ENCODE measurements at regions not wholly inside any gene's neighbourhood (a gene's known extent, or its start where the extent isn't known, plus 50 kb on each side); places are given as distances from the start of the nearest gene placed in this dataset.

DNA sequence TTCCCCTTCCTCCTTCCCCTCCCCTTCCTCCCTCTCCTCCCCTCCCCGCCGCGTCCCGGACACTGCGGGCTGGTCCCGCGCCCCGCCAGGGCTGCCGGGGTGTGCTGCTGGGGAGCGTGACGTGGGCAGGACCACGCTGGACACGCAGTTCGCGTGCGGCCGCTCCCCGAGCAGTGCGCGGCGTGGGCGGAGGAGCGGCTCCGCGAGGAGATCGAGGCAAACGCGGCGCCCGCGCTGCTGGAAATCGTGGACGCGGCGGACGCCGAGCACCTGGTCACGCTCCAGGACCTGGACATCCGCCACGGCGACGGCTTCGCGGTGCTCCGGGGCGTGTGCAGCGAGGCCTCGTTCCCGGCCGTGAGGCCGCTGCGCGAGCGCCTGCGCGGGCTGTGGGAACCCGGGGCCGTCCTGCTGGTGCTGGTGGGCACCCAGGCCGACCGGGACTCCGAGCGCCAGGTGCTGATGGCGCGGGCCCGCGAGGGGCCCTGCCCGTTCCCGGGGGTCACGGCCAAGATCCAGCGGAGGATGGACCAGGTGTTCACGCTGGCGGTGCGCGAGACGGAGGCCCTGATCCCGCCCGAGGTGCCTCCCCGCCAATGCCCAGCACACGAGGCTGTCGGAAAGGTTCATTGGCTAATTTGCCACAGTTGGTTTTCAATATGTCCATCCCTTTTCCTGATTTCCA, 84.3 kb downstream of the TNFAIP2 start:
- DNase-seq (ENCODE audit: low read depth) = no peak

DNA sequence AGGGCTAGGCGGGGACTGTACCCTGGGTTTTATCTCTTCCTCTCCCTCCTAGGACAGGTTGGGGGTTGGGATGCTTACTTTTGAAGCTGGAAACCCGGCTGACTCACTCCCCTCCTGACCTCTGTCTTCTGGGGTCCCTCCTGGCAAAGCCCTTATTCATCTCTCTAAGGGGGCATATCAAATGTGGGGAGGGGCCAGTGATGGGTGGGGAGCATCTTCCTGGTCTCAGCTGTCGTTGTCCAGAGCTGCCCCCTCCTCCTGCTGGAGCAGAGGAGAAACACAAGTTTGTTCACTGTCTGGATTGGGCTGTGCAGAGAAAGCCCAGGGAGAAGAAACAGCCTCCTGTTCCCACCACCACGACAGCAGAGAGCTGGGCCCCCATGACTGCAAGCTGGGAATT, 85.8 kb downstream of the TNFAIP2 start:
- DNase-seq (ENCODE audit: low read depth) = no peak

DNA sequence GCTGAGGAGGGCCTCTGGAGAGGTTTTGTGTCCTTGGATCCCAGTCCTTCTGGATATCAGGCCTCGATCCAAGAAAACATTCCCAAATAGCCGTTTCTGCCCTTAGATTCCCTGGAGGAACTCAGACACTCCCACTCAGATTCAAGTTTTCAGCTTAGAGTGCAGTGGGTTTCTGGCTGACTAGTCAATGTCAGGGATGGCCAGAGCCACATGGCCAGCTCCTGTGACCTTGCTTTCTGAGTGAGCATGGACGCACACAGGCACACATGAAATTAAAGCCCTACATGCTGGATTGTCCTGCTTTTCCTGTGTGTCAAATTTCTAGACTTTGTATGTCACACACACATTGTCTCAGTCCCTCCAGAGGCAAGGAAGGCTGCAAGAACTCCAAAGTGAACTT, 86.2 kb downstream of the TNFAIP2 start:
- no peak for DNase-seq (ENCODE audit: low read depth)

DNA sequence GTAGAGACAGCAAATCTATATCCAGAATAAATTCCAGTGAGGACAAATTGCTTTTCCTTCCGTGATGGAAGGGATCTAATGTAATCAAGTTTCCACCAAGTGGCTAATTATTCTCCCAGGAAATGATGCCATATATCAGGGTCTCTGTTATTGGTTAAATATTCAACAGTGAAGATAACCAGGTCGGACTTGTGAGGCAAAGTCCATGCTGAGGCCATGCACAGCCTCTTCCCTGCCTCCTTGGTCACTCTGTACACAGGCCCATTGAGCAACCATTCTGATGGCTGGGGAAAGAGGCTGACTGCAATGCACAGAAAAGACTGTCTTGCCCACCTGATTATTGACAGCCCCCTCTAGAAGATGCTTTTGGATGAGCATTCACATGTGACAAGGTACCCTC, 90.1 kb downstream of the TNFAIP2 start:
- no peak for DNase-seq (ENCODE audit: low read depth)

DNA sequence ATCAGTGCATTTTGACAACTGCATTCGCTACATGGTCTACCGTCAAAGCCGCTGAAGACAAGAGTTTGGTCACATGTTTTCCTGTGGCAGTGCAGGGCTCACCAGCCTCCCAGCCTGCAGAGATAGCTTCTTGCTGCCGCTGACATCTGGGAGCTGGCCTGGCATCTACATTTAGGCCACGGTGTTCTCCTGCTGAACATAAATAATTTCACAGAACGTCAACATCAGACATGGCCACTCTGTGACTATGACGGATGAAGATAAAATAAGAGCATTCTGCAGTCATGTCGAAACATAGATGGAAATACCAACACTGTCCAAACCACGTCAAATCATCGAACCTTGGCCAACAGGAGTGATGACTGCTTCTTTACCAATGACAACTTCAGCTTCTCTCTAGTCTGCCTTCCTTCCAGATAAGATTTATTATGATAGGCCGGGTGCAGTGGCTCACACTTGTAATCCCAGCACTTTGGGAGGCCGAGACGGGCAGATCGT, 91.2 kb downstream of the TNFAIP2 start:
- no peak for DNase-seq (ENCODE audit: low read depth)

DNA sequence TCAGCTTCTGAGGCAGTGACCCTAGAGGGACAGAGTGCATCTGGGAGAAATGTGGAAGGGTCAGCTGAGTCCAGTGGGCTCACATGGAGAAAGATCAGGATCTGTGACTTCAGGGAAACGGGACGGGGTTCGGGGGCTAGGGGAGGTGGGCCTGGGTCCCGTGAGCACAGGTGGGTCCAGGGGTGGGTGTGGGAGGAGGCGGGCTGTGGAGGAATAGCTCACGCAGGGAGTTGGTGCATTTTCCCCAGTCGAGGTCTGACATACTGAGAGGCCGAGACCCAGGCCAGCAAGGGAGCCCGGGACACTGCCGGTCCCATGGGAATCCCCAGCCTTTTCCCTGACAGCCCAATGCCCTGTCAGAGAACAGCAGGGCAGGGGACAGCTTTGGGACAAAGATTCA, 93.1 kb downstream of the TNFAIP2 start:
- no peak for DNase-seq (ENCODE audit: low read depth)

DNA sequence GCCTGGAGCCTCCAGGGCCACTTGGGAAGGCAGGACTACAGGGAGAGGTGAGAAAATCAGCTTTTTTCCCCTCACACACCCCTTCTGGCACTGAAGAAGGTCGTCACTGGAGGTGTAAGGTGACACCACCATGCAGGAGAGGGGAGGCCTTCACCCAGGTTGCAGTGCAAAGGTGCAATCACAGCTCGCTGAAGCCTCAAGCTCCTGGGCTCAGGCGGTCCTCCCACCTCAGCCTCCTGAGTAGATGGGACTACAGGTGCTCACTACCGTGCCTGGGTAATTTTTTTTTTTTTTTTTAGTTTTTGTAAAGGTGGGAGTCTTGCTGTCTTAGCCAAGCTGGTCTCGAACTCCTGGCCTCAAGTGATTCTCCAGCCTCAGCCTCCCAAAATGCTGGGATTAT, 93.6 kb downstream of the TNFAIP2 start:
- DNase-seq (ENCODE audit: low read depth) = no peak

DNA sequence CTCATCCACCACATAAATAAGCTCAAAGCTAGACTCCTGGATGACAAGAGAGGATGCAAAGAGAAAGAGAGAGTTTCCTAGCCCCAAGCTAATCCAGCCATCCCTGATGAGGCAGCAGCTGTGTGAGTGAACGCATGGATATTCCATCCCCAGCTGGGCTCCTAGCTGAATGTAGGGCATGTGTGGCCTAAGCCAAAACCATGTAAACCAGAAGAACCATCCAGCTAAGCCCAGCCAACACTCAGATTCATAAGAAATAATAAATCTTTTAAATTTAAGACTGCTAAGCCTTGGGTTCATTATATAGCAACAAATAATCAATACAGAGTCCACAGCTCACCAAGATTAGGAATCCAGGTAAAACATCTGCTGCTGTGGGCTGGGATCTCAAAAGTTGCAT, 94.3 kb downstream of the TNFAIP2 start:
- no peak for DNase-seq (ENCODE audit: low read depth)

DNA sequence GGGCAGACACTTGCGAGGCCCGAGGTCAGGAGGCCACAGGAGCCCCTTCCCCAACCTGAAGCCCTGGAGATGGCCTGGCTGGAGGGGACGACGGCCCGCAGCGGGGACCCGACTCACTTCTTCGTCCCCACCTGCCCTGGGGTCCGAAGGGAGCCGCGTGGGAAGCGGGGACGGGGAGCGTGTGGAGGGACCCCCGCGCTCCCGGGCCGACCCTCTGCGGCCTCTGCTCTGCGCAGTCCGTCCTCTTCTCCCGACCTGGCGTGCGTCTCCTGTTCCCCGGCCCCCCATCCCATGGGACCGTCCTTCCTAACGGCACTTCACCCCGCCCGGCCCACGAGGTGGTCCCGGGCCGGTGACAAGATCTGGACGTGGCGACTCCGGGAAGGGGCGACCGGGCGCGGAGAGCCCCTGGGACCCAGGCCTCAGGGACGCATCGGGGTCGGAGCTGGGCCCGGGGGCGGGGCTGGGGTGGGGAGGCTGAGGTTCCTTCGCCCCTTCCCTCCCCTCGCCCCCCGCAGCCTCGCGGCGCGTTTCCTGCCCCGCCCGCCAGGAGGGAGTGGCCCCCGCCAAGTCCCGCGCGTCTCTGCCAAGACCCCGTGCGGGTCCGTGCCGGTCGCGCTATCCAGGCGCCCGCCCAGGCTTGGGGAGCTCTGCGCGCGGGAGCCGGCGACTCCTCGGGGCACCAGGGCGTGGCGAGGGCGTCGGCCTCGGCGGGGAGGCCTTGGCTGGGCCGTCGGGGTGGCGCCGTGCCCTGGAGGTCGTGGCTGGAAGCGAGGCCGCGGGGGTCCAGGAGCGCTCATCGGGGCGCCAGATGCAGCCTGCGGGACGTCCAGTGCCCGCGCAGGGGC, 97.1 kb downstream of the TNFAIP2 start:
- DNase-seq (ENCODE audit: low read depth) = no peak

DNA sequence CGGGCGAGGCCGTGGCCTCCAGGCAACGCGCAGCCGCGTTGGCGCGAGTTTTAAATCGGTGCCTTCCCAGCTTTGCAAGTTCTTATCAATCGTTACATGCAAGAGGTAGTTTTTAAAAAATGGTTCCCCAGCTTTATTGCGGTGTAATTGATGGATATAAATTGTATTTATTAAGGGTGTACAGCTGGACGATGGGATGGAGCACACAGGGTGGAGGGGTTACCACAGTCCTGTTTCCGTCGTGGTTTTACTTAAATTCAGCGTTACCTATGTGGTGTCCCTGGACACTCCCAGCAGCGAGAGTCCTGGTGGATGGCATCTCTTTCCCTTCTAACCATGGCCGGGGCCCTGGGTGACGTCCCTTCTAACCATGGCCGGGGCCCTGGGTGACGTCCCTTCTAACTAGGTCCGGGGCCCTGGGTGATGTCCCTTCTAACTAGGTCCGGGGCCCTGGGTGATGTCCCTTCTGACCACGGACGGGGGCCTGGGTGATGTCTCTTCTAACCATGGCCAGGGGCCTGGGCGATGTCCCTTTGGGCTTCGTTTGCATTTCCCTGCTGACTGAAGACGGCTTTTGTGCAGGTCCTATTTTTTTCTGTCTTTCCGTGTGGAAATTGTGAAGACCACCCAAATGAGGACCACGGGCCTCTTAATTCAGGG, 97.9 kb downstream of the TNFAIP2 start:
- no peak for DNase-seq (ENCODE audit: low read depth)

DNA sequence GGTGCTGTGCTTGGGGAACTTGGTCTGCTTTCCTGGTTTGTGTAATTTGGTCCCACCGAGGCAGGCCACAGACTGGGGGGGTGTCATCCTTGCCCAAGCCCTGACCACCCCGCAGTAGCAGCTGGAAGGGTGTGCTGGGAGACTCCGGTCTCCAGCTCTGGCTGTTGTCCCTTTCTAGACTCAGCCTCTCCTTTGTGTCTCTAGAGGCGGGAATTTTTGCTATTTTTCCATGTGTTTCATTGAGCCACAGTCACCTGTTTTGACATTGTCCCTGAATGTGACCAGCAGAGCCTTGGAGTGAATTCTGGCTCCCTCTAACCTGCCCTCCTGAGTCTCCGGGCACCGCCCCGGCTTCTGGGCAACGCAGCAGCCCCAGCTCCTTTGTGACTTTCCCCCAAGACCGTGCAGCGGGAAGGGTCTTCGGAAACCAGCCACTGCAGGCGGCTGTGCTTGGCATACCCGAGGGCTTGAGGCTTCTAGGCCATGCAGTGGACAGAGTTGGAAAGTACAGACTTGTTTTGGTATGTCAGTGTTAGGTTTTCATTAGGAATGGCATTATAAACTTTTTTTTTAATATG, 98.6 kb downstream of the TNFAIP2 start:
- no peak for DNase-seq (ENCODE audit: low read depth)

DNA sequence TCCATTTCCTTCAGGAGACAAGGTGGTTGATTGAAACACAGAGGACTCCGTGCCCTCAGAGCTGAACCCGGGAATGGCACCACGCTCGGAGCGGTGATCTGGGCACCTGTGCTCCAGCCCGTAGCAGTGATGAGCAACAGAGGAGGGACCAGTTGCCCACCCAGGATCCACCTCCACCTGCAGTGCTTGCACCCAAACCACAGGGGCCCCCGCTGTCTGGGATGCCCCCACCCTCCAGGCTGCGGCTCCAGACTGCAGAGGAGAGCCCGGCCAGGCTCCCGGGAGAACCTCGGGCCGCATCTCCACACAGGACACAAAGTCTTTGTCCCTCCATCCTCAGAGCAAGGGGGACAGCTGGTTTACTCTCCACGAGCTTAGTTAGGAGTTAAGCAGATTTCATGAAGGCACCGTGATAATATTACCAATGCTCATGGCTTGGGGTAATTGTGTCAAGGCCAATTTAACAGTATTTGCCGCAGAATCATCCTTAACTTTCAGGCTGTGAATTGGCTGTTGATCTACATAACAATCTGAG, 100.6 kb downstream of the TNFAIP2 start:
- no peak for DNase-seq (ENCODE audit: low read depth)

DNA sequence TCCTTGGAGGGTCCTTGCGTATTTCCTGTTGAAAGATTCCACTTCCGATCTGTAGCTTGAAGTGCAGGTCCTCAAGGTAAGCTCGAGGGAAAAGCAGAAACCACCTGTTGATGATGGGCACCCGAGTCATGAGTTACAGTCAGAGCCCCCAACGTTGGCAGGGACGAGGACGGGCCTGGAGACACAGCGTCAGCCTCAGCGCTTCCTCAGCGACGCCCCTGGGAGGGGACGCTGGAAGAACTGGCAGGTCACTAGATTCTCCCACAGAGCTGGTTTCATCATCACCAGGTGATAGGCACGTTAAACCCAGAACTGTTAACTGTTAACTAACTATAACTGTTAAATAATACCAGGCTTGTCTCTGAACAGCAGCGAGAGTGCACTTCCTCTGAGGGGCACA, 101.8 kb downstream of the TNFAIP2 start:
- no peak for DNase-seq (ENCODE audit: low read depth)

DNA sequence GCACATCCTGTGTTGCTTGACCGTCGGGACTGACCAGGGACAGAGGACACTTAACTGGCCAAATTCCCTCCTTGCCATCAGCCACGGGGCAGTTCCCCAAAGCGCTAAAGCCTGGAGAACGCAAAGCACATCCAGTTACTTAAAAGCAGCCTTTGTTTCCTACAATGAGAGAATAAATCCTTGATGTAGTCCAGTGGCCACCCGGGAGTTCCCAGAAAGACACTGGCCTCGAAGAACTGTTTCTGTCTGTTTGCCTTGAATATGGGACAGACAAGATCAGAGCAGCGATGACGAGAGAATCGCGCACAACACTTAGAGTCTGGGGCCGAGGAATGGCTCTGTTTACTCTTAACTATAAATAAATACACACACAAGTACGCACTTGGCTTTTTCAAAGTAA, 102.2 kb downstream of the TNFAIP2 start:
- DNase-seq (ENCODE audit: low read depth) = no peak

DNA sequence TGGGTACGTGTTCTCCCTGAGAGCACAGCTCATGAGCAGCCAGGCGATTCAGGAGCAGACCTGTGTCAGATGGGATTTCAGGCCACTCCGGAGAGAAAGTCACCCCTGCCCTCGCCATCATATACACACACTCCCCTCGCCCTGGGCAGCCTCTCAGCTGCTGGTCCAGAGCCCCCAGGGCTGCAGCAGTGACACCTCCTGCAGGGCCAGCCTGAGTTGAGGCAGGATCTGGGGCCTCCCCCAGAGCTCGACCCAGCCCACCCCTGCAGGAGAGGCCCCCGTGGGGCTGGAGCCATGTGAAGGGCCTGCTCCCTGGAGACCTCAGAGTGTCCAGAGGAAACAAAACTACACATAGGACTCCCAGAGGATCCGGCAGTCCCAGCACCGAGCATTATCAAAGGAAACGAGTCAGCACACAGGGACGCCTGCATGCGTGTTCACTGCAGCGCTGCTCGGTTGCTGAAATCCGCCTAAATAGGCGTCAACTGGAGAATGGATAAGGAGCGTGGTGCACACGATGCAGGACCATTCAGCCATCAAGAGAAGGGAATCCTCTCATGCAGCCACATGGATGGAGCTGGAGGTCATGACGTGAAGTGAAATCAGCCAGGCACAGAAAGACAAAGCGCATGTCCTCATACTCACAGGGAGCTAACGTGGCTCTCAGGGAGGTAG, 104.0 kb downstream of the TNFAIP2 start:
- DNase-seq (ENCODE audit: low read depth) = no peak

DNA sequence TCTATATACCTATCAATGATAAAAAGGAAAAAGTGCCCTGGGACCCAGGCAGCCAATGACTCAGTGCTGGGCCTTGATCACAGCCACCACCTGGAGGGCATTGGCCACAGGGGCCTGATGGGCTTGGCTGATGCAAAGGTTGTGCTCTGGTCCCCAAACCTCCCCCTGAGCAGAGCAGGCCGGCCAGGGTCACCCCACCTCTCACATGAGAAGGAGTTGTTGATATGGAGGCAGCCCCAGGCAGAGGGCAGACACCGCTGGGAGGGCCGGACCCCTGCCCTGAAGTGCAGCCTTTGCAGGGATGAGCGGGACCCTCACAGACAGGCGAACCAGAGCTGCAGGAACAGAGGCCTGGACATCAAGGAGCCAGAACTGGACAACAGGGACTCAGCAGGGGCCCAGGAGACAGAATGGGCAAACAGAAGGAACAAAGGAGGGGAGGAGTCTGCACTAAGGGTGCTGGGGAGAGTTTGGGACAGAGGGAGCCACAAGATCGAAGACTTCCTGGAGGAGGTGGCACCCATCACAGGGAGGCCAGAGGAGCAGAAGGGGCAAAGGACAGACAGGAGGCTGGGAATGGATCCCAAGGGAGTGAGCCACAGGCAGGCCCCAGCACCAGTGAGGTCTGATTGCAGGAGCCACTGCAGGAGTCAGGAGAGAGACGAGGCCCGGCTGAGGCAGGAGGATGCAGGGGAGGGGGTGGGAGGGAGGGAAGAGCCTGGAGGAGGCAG, 105.0 kb downstream of the TNFAIP2 start:
- DNase-seq (ENCODE audit: low read depth) = no peak

DNA sequence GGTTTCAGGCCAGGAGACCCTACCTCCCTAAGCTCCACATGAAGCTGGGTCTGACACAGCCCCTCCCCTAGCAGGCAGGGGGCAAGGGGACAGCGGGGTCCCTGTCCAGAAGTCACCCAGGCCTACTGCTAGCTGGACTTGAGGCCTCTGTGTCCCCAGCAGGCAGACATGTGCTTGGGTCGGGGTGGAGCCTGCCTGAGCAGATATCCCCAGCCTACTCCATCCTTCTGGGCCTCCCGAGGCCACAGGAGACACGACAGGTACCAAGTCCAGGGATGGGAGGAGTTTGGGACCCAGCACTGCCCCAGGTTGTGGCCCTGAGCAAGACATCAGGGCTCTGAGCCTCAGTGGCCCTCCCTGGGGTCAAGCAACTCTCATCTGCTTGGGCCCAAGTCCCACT, 105.2 kb upstream of the EIF5 start:
- no peak for DNase-seq (ENCODE audit: low read depth)

DNA sequence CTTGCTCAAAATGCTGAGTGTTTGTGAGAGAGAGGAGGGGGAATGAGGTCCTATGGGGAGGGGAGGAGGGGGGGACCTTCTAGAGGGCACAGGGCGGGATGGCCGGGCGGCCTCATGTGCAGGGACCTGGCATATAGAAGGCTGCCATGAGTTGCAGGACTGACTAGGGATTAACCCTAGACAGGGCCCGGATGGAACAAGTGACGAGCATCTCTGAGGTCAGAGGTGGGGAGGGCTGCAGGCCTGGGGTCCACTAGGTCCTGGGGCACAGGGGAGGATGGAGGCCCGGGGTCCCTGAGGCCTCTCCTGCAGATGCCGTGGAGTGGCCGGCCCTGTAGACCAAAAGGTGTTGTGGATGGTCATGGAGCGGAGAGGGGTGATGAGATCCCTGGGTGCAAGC, 104.0 kb upstream of the EIF5 start:
- DNase-seq (ENCODE audit: low read depth) = no peak

DNA sequence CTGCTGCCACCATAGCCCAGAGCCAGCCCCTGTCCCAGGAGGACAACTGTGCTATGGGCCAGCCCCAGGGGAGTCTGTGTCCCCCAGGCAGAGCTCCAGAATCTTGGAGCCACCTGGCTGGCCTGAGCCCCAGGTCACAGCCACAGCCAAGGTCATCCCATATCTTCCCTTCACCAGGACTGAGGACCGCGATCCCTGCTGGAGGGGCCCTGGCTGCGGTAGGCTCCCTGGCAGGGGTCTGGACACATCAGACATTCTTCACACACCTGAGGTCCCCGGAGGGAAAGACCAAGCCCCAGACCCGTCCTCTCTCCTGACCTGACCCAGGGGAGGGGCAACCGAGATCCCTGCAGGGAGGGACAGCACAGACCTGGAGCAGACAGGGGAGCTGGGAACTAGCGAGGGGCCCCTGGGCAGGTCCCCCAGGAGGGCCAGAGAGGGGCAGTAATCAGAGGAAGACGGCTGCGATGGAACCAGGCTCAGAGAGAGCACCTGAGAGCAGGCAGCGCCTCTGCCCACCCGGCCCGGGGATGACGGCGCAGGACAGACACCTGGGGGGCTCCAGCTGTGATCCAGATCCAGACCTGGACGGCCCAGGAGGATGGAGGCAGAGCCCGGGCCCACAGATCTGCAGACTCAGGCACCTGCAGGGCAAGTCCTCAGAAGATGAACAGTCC, 103.2 kb upstream of the EIF5 start:
- no peak for DNase-seq (ENCODE audit: low read depth)

DNA sequence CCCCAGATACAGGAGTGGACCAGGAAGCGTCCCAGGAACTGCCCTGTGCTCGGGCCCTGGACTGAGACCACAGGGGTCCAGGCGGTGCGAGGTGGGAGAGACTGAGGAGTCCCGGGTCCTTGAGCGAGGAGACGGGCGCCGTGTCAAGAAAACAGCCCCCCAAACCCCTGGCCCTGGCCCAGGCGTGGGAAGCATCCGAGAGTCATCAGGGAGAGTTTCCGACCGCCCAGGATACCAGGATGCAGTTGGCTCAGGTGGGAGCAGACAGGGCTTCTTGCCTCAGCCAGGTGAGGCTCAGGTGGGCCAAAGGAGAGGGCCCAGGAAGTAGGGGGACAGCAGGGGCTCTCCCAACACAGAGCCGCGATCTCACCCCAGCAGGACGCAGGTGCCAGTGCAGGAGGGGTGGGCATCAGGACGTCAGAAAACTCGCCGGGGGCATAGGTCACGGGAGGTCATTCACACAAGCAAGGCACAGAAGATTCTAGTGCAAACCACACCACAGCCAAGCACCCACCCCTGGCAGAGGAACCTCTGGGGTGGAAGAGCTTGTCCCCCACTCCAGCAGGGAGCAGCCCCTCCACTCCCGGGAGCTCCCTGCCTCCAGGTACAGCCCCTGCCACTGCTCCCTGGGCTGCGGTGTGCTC, 102.5 kb upstream of the EIF5 start:
- DNase-seq (ENCODE audit: low read depth) = no peak

Measured in activated T-cell treated with anti-CD3 and anti-CD28 coated beads for 1 hour (primary cell).